Neural progenitor cell (in vitro differentiated cells): ENCODE measurements at regions not wholly inside any gene's neighbourhood (a gene's known extent, or its start where the extent isn't known, plus 50 kb on each side); places are given as distances from the start of the nearest gene placed in this dataset.

Experiments
- EZH2 ChIP-seq: fragments of 200-600 bp; sonication (generic); IDR thresholded peaks from 2 replicates; pipeline ENCODE4 v1.6.1; 2017; ENCODE audit warnings: antibody characterized with exemption, mild to moderate bottlenecking, moderate library complexity
- EZH2phosphoT487 ChIP-seq: fragments of 200-600 bp; sonication (generic); IDR thresholded peaks from 2 replicates; pipeline ENCODE4 v1.6.1; 2017; ENCODE audit warnings: antibody characterized with exemption
- TF ChIP-seq, protein P1 (sequence below): fragments of 200-600 bp; sonication (generic); IDR thresholded peaks from 2 replicates; pipeline ENCODE4 v1.5.1; 2017; ENCODE audit warnings: antibody characterized with exemption, mild to moderate bottlenecking

DNA sequence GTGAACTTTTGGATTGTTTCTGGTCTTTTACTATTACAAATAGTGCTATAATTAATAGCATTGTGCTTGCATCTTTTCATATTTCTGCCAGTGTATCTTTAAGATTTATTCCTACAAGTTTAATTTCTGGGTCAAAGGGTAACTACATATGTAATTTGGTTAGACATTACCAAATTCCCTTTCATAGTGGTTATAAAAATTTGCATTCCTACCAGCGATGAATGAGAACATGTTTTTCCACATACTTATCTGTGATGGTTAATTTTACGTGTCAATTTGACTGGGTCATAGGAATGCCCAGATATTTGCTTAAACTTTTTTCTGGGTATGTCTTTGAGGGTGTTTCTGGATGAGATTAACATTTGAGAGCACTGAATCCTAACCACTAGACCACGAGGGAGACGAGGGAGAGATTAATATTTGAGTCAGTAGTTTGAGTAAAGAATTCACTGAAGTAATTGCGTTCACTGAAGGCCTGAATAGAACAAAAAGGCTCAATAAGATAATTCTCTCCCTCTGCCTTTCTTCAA is 132.3 kb upstream of the NEO1 start:
- TF ChIP-seq, protein P1, sequence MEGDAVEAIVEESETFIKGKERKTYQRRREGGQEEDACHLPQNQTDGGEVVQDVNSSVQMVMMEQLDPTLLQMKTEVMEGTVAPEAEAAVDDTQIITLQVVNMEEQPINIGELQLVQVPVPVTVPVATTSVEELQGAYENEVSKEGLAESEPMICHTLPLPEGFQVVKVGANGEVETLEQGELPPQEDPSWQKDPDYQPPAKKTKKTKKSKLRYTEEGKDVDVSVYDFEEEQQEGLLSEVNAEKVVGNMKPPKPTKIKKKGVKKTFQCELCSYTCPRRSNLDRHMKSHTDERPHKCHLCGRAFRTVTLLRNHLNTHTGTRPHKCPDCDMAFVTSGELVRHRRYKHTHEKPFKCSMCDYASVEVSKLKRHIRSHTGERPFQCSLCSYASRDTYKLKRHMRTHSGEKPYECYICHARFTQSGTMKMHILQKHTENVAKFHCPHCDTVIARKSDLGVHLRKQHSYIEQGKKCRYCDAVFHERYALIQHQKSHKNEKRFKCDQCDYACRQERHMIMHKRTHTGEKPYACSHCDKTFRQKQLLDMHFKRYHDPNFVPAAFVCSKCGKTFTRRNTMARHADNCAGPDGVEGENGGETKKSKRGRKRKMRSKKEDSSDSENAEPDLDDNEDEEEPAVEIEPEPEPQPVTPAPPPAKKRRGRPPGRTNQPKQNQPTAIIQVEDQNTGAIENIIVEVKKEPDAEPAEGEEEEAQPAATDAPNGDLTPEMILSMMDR: no peak
- TF ChIP-seq EZH2: no peak
- TF ChIP-seq EZH2phosphoT487: no peak
